A673 (cell line): ENCODE measurements at regions not wholly inside any gene's neighbourhood (a gene's known extent, or its start where the extent isn't known, plus 50 kb on each side); places are given as distances from the start of the nearest gene placed in this dataset.

ENCODE experiments used
- CTCF ChIP-seq: fragments of 300-800, 200-600 bp; sonication (generic); conservative IDR thresholded peaks from 2 replicates; pipeline ENCODE4 v1.5.1; 2017; ENCODE audit warnings: low read depth, mild to moderate bottlenecking, antibody characterized with exemption, low read length, moderate library complexity, mixed read lengths
- EZH2 ChIP-seq: fragments of 200-600 bp; sonication (generic); IDR thresholded peaks from 2 replicates; pipeline ENCODE4 v1.6.1; 2017; ENCODE audit warnings: borderline replicate concordance, low read depth, mild to moderate bottlenecking, mixed read lengths, antibody characterized with exemption, low read length; ENCODE audit not compliant: poor library complexity, severe bottlenecking

- no peak for TF ChIP-seq CTCF
- TF ChIP-seq EZH2 = no peak
Observed at GRCh38 chr1:55420929-55421716, 206.0 kb upstream of the USP24 start.
